ENCODE measurements at regions not wholly inside any gene's neighbourhood (a gene's known extent, or its start where the extent isn't known, plus 50 kb on each side); places are given as distances from the start of the nearest gene placed in this dataset.

DNA sequence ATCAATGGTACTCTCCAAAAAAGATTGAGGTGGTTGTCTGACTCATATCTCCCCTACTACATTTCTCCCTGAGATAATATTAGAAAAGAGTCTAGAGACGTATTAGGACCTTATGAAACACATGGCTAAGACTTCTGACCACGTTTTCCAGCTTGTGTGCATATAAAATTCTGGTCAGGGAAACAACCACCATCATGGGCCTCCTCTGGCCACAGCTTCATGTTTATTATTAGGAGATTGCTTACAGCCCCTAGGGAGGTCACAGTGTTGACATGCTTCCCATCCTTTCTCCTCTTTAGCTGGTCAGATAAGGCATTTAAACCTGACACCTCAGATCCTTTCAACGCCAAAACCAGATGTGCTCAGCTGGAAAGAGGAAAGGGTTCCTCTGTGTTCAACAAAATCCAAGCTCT lies 620.2 kb downstream of the PLPP3 start:
- Histone ChIP-seq H3K4me2 (ENCODE audit: low read length) (no peak overlapping the region), H3K9me3 (ENCODE audit: low read length) (no peaks in the 10 kb centered on the region), H3K4me3 (ENCODE audit: low read depth, low read length, poor library complexity, severe bottlenecking) (no peak overlapping the region), H3K36me3 (ENCODE audit: insufficient read depth, low read length) (no peaks in the 10 kb centered on the region), H3K4me1 (ENCODE audit: insufficient read depth, low read length, poor library complexity, severe bottlenecking) (no peaks in the 10 kb centered on the region), H4K20me1 (ENCODE audit: insufficient read depth, low read length) (no peaks in the 10 kb centered on the region), H3K79me2 (ENCODE audit: insufficient read depth, low read depth, low read length) (no peaks in the 10 kb centered on the region), H3K9me2 (ENCODE audit: insufficient read depth, low read length) (no peaks in the 10 kb centered on the region), H2AFZ (ENCODE audit: low read length) (no peak overlapping the region), H3K27ac (ENCODE audit: low read depth, low read length, poor library complexity, severe bottlenecking) (no peak overlapping the region)
- ChIA-PET CTCF (ENCODE audit: unreplicated experiment) (no interaction called here), POLR2A (interaction anchor here (0.9 kb wide), 1 partner anchor 9 kb away, joined by 3 read pairs; no protein-coding TSS in a partner anchor)
- no TSS peak for BruUV-seq (replicated peaks)
- intact Hi-C loops (cut with micrococcal nuclease; ENCODE audit: unreplicated experiment) = no loop called here
- TF ChIP-seq, protein P1, sequence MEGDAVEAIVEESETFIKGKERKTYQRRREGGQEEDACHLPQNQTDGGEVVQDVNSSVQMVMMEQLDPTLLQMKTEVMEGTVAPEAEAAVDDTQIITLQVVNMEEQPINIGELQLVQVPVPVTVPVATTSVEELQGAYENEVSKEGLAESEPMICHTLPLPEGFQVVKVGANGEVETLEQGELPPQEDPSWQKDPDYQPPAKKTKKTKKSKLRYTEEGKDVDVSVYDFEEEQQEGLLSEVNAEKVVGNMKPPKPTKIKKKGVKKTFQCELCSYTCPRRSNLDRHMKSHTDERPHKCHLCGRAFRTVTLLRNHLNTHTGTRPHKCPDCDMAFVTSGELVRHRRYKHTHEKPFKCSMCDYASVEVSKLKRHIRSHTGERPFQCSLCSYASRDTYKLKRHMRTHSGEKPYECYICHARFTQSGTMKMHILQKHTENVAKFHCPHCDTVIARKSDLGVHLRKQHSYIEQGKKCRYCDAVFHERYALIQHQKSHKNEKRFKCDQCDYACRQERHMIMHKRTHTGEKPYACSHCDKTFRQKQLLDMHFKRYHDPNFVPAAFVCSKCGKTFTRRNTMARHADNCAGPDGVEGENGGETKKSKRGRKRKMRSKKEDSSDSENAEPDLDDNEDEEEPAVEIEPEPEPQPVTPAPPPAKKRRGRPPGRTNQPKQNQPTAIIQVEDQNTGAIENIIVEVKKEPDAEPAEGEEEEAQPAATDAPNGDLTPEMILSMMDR (conservative IDR thresholded peaks at IDR 0.05; ENCODE audit: low read length) = no peak
- TF ChIP-seq EZH2phosphoT487 (IDR thresholded peaks at IDR 0.05; ENCODE audit: borderline replicate concordance, low read depth, low read length) = no peak
- DNase-seq (ENCODE audit: low spot score) = no peak

DNA sequence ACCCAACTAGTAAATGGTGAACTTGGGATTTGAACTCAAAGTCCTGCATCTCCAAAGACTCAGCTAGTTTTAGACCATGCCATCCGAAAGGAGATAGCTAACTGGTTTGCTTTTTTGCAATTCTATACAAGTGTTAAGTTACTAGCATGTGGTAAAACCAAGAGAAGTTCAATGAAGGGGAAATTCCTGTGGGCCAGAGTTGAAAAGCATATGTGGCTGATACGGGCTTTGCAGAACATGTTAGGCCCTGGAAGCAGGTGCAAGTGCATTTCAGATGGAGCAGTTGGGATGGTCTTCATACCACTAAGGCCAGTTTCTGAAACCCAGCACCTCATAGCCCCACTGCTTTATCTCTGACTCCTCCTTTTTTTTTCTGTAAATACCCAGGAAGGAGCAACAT lies 620.9 kb downstream of the PLPP3 start:
- TF ChIP-seq, protein P1 (conservative IDR thresholded peaks at IDR 0.05; ENCODE audit: low read length) = no peak
- no peak for TF ChIP-seq EZH2phosphoT487 (IDR thresholded peaks at IDR 0.05; ENCODE audit: borderline replicate concordance, low read depth, low read length)
- Histone ChIP-seq H3K27ac (ENCODE audit: low read depth, low read length, poor library complexity, severe bottlenecking) (no peak overlapping the region), H3K4me2 (ENCODE audit: low read length) (no peak overlapping the region), H3K4me3 (ENCODE audit: low read depth, low read length, poor library complexity, severe bottlenecking) (no peak overlapping the region), H3K79me2 (ENCODE audit: insufficient read depth, low read depth, low read length) (no peaks in the 10 kb centered on the region), H3K4me1 (ENCODE audit: insufficient read depth, low read length, poor library complexity, severe bottlenecking) (no peaks in the 10 kb centered on the region), H3K9me2 (ENCODE audit: insufficient read depth, low read length) (no peaks in the 10 kb centered on the region), H3K36me3 (ENCODE audit: insufficient read depth, low read length) (no peaks in the 10 kb centered on the region), H2AFZ (ENCODE audit: low read length) (no peak overlapping the region), H4K20me1 (ENCODE audit: insufficient read depth, low read length) (no peaks in the 10 kb centered on the region), H3K9me3 (ENCODE audit: low read length) (no peaks in the 10 kb centered on the region)
- ChIA-PET POLR2A (interaction anchor here (0.9 kb wide), 1 partner anchor 8 kb away, joined by 3 read pairs; no protein-coding TSS in a partner anchor), CTCF (ENCODE audit: unreplicated experiment) (no interaction called here)
- no TSS peak for BruUV-seq (replicated peaks)
- intact Hi-C loops (cut with micrococcal nuclease; ENCODE audit: unreplicated experiment) = no loop called here
- no peak for DNase-seq (ENCODE audit: low spot score)

DNA sequence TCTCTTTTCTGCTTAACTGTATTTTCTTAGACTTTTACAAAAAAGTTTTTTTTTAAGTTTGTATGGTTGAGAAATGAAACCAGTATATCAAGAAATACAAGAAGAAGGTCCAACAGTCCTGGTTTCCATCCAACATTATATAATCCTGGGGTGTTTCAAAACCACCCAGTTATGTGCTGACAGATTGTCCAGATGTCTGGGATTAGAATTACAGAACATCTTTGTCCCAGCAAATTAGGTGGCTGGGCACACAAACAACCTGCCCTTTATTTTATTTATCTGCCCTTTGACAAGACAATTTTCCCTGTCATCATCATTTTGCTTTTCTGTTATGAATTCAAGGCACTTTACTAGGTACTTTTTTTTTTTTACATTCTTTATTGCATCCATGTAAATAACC lies 622.1 kb downstream of the PLPP3 start:
- BruUV-seq (replicated peaks) = no TSS peak
- POLR2A ChIA-PET = no interaction called here
- Histone ChIP-seq H3K4me3 (ENCODE audit: low read depth, low read length, poor library complexity, severe bottlenecking) (no peak overlapping the region), H3K9me3 (ENCODE audit: low read length) (no peaks in the 10 kb centered on the region), H3K79me2 (ENCODE audit: insufficient read depth, low read depth, low read length) (no peaks in the 10 kb centered on the region), H3K36me3 (ENCODE audit: insufficient read depth, low read length) (no peaks in the 10 kb centered on the region), H3K4me2 (ENCODE audit: low read length) (no peak overlapping the region), H3K9me2 (ENCODE audit: insufficient read depth, low read length) (no peaks in the 10 kb centered on the region), H3K27ac (ENCODE audit: low read depth, low read length, poor library complexity, severe bottlenecking) (no peak overlapping the region), H2AFZ (ENCODE audit: low read length) (no peak overlapping the region), H3K4me1 (ENCODE audit: insufficient read depth, low read length, poor library complexity, severe bottlenecking) (no peaks in the 10 kb centered on the region), H4K20me1 (ENCODE audit: insufficient read depth, low read length) (no peaks in the 10 kb centered on the region)
- DNase-seq (ENCODE audit: low spot score) = no peak
- intact Hi-C loops (cut with micrococcal nuclease; ENCODE audit: unreplicated experiment) = no loop called here
- CTCF ChIA-PET (ENCODE audit: unreplicated experiment) = no interaction called here
- TF ChIP-seq, protein P1 (conservative IDR thresholded peaks at IDR 0.05; ENCODE audit: low read length) = no peak
- TF ChIP-seq EZH2phosphoT487 (IDR thresholded peaks at IDR 0.05; ENCODE audit: borderline replicate concordance, low read depth, low read length) = no peak
